ENCODE measurements at regions not wholly inside any gene's neighbourhood (a gene's known extent, or its start where the extent isn't known, plus 50 kb on each side); places are given as distances from the start of the nearest gene placed in this dataset.
"Not testable (repeated sequence)": the region's sequence is repeated elsewhere in the genome, so short reads cannot be mapped to it uniquely, and the experiment has no call there.

- no peaks in the 10 kb centered on the region for H3K79me1 ChIP-seq (ENCODE audit: low read length)
- no peak overlapping the region for H2AK5ac ChIP-seq (ENCODE audit: low read length)
- no peak overlapping the region for H2BK120ac ChIP-seq (ENCODE audit: low read depth, low read length)
- DNase-seq = no peak
- H2BK15ac ChIP-seq (replicated peaks; ENCODE audit: low read depth) = no peak overlapping the region
- no peaks in the 10 kb centered on the region for H3K79me2 ChIP-seq (ENCODE audit: control insufficient read depth, insufficient read depth, low read length)
- no peak overlapping the region for H3K9ac ChIP-seq (ENCODE audit: low read length)
- H4K8ac ChIP-seq (ENCODE audit: low read depth, low read length) = no peak overlapping the region
- H3K4me1 ChIP-seq (ENCODE audit: control insufficient read depth, low read depth, low read length) = no peaks in the 10 kb centered on the region
- H2BK5ac ChIP-seq (ENCODE audit: low read length) = no peak overlapping the region
- H3K27ac ChIP-seq (ENCODE audit: low read depth, low read length) = no peak overlapping the region
- no peak overlapping the region for H3K18ac ChIP-seq (ENCODE audit: low read length)
- no peak overlapping the region for H3K23ac ChIP-seq (ENCODE audit: low read length)
- H3K4me3 ChIP-seq (ENCODE audit: low read length) = no peak overlapping the region
- no peak overlapping the region for H3K4me2 ChIP-seq (ENCODE audit: low read length)
- no peak overlapping the region for H4K5ac ChIP-seq (ENCODE audit: low read length)
- H3K27me3 ChIP-seq (ENCODE audit: insufficient read depth, low read length, poor library complexity) = no peaks in the 10 kb centered on the region
- H3K56ac ChIP-seq (ENCODE audit: low read length) = no peak overlapping the region
- H3K36me3 ChIP-seq (ENCODE audit: control insufficient read depth, insufficient read depth, low read length) = no peaks in the 10 kb centered on the region
- no CpG with 5 or more reads among the region's 1 CpG for WGBS (ENCODE audit: extremely low coverage, insufficient coverage, low lambda C conversion rate)
- H3K4ac ChIP-seq (ENCODE audit: low read depth, low read length) = no peak overlapping the region
Measured at GRCh38 chr5:124173386-124173785, 573.1 kb downstream of the ZNF608 start.

GRCh38 chr5:124172389-124173003, 573.9 kb downstream of the ZNF608 start:
- DNase-seq = peak; percentile 21
- no peak overlapping the region for H3K4me2 ChIP-seq (ENCODE audit: low read length)
- H2BK5ac ChIP-seq (ENCODE audit: low read length) = no peak overlapping the region
- H3K36me3 ChIP-seq (ENCODE audit: control insufficient read depth, insufficient read depth, low read length) = no peaks in the 10 kb centered on the region
- no peaks in the 10 kb centered on the region for H3K4me1 ChIP-seq (ENCODE audit: control insufficient read depth, low read depth, low read length)
- H3K56ac ChIP-seq (ENCODE audit: low read length) = no peak overlapping the region
- H3K27me3 ChIP-seq (ENCODE audit: insufficient read depth, low read length, poor library complexity) = no peaks in the 10 kb centered on the region
- H3K4me3 ChIP-seq (ENCODE audit: low read length) = no peak overlapping the region
- no peak overlapping the region for H3K23ac ChIP-seq (ENCODE audit: low read length)
- no peak overlapping the region for H3K9ac ChIP-seq (ENCODE audit: low read length)
- no peaks in the 10 kb centered on the region for H3K79me1 ChIP-seq (ENCODE audit: low read length)
- no peak overlapping the region for H3K18ac ChIP-seq (ENCODE audit: low read length)
- H4K5ac ChIP-seq (ENCODE audit: low read length) = no peak overlapping the region
- H3K27ac ChIP-seq (ENCODE audit: low read depth, low read length) = no peak overlapping the region
- no peak overlapping the region for H2BK120ac ChIP-seq (ENCODE audit: low read depth, low read length)
- no peak overlapping the region for H2AK5ac ChIP-seq (ENCODE audit: low read length)
- H2BK15ac ChIP-seq (replicated peaks; ENCODE audit: low read depth) = no peak overlapping the region
- H4K8ac ChIP-seq (ENCODE audit: low read depth, low read length) = no peak overlapping the region
- H3K4ac ChIP-seq (ENCODE audit: low read depth, low read length) = no peak overlapping the region
- WGBS (ENCODE audit: extremely low coverage, insufficient coverage, low lambda C conversion rate) = no CpG with 5 or more reads among the region's 1 CpG
- no peaks in the 10 kb centered on the region for H3K79me2 ChIP-seq (ENCODE audit: control insufficient read depth, insufficient read depth, low read length)

- not testable (repeated sequence) for H3K27me3 ChIP-seq (ENCODE audit: insufficient read depth, low read length, poor library complexity); DNase-seq; H3K4me1 ChIP-seq (ENCODE audit: control insufficient read depth, low read depth, low read length); H2AK5ac ChIP-seq (ENCODE audit: low read length); H3K56ac ChIP-seq (ENCODE audit: low read length); H3K9ac ChIP-seq (ENCODE audit: low read length); H3K18ac ChIP-seq (ENCODE audit: low read length); H4K5ac ChIP-seq (ENCODE audit: low read length); H2BK15ac ChIP-seq (replicated peaks; ENCODE audit: low read depth); H3K36me3 ChIP-seq (ENCODE audit: control insufficient read depth, insufficient read depth, low read length); H2BK5ac ChIP-seq (ENCODE audit: low read length); H4K8ac ChIP-seq (ENCODE audit: low read depth, low read length); H3K79me1 ChIP-seq (ENCODE audit: low read length); H3K4me3 ChIP-seq (ENCODE audit: low read length); H3K4me2 ChIP-seq (ENCODE audit: low read length); H3K79me2 ChIP-seq (ENCODE audit: control insufficient read depth, insufficient read depth, low read length); H2BK120ac ChIP-seq (ENCODE audit: low read depth, low read length); H3K4ac ChIP-seq (ENCODE audit: low read depth, low read length); H3K27ac ChIP-seq (ENCODE audit: low read depth, low read length); H3K23ac ChIP-seq (ENCODE audit: low read length)
- WGBS (ENCODE audit: extremely low coverage, insufficient coverage, low lambda C conversion rate) = no CpG with 5 or more reads among the region's 2 CpGs
Measured at GRCh38 chr5:124168093-124168492, 578.3 kb downstream of the ZNF608 start.

- no peak overlapping the region for H4K8ac ChIP-seq (ENCODE audit: low read depth, low read length)
- no peaks in the 10 kb centered on the region for H3K4me1 ChIP-seq (ENCODE audit: control insufficient read depth, low read depth, low read length)
- H3K56ac ChIP-seq (ENCODE audit: low read length) = no peak overlapping the region
- H3K4me2 ChIP-seq (ENCODE audit: low read length) = no peak overlapping the region
- no peak for DNase-seq
- H3K27ac ChIP-seq (ENCODE audit: low read depth, low read length) = no peak overlapping the region
- no CpG with 5 or more reads among the region's 8 CpGs for WGBS (ENCODE audit: extremely low coverage, insufficient coverage, low lambda C conversion rate)
- H3K36me3 ChIP-seq (ENCODE audit: control insufficient read depth, insufficient read depth, low read length) = no peaks in the 10 kb centered on the region
- H2BK15ac ChIP-seq (replicated peaks; ENCODE audit: low read depth) = no peak overlapping the region
- no peak overlapping the region for H3K18ac ChIP-seq (ENCODE audit: low read length)
- no peak overlapping the region for H2AK5ac ChIP-seq (ENCODE audit: low read length)
- H3K9ac ChIP-seq (ENCODE audit: low read length) = no peak overlapping the region
- no peaks in the 10 kb centered on the region for H3K79me2 ChIP-seq (ENCODE audit: control insufficient read depth, insufficient read depth, low read length)
- no peak overlapping the region for H2BK120ac ChIP-seq (ENCODE audit: low read depth, low read length)
- H2BK5ac ChIP-seq (ENCODE audit: low read length) = no peak overlapping the region
- H3K23ac ChIP-seq (ENCODE audit: low read length) = no peak overlapping the region
- H3K27me3 ChIP-seq (ENCODE audit: insufficient read depth, low read length, poor library complexity) = no peaks in the 10 kb centered on the region
- H3K4me3 ChIP-seq (ENCODE audit: low read length) = no peak overlapping the region
- H3K4ac ChIP-seq (ENCODE audit: low read depth, low read length) = no peak overlapping the region
- H4K5ac ChIP-seq (ENCODE audit: low read length) = no peak overlapping the region
- no peaks in the 10 kb centered on the region for H3K79me1 ChIP-seq (ENCODE audit: low read length)
Measured at GRCh38 chr5:124162767-124163532, 583.5 kb downstream of the ZNF608 start.

- H3K36me3 ChIP-seq (ENCODE audit: control insufficient read depth, insufficient read depth, low read length) = no peaks in the 10 kb centered on the region
- H2BK15ac ChIP-seq (replicated peaks; ENCODE audit: low read depth) = no peak overlapping the region
- no peak overlapping the region for H3K4ac ChIP-seq (ENCODE audit: low read depth, low read length)
- no peaks in the 10 kb centered on the region for H3K4me1 ChIP-seq (ENCODE audit: control insufficient read depth, low read depth, low read length)
- no peak overlapping the region for H2BK5ac ChIP-seq (ENCODE audit: low read length)
- no peak overlapping the region for H3K4me3 ChIP-seq (ENCODE audit: low read length)
- H3K79me1 ChIP-seq (ENCODE audit: low read length) = no peaks in the 10 kb centered on the region
- no peak overlapping the region for H3K18ac ChIP-seq (ENCODE audit: low read length)
- WGBS (ENCODE audit: extremely low coverage, insufficient coverage, low lambda C conversion rate) = no CpG with 5 or more reads among the region's 5 CpGs
- no peaks in the 10 kb centered on the region for H3K27me3 ChIP-seq (ENCODE audit: insufficient read depth, low read length, poor library complexity)
- no peak overlapping the region for H4K8ac ChIP-seq (ENCODE audit: low read depth, low read length)
- no peak overlapping the region for H3K23ac ChIP-seq (ENCODE audit: low read length)
- no peak overlapping the region for H3K56ac ChIP-seq (ENCODE audit: low read length)
- H3K27ac ChIP-seq (ENCODE audit: low read depth, low read length) = no peak overlapping the region
- no peak overlapping the region for H4K5ac ChIP-seq (ENCODE audit: low read length)
- no peak overlapping the region for H2AK5ac ChIP-seq (ENCODE audit: low read length)
- no peak overlapping the region for H3K4me2 ChIP-seq (ENCODE audit: low read length)
- DNase-seq = no peak
- H3K9ac ChIP-seq (ENCODE audit: low read length) = no peak overlapping the region
- H3K79me2 ChIP-seq (ENCODE audit: control insufficient read depth, insufficient read depth, low read length) = no peaks in the 10 kb centered on the region
- no peak overlapping the region for H2BK120ac ChIP-seq (ENCODE audit: low read depth, low read length)
Measured at GRCh38 chr5:124161266-124161665, 585.2 kb downstream of the ZNF608 start.

Data from mesendoderm (in vitro differentiated cells).